ENCODE measurements at regions not wholly inside any gene's neighbourhood (a gene's known extent, or its start where the extent isn't known, plus 50 kb on each side); places are given as distances from the start of the nearest gene placed in this dataset.

DNA sequence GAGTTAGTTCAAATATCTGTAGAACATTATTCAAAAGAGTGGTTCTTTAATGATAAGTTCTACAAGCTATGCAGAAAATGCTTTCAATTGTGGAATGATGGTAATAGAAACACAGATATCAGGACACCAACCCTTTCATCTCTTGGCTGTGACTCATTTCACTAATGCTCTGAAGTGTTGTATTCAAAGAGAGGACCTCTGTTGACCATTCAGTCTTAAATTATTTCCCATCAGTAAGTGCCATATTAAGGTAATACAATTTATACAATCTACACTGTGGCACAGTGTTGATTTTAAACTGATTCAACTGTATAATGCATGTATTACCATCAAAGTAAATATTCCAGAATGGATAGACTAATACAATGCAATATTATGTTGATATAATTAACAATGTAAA, 289.0 kb upstream of the ADGRL3 start:
- TF ChIP-seq SUZ12 (IDR thresholded peaks at IDR 0.05; ENCODE audit: low read length) (no peak), RXRA (IDR thresholded peaks at IDR 0.05; ENCODE audit: insufficient read depth, low read depth, low read length) (no peak), POLR2A (IDR thresholded peaks at IDR 0.05; ENCODE audit: control extremely low read depth in 1 of 2, low read depth in 2 of 2, low read length in 2 of 2) (no peak), TAF7 (optimal IDR thresholded peaks at IDR 0.05; ENCODE audit: borderline replicate concordance, low read depth, low read length) (no peak), FOSL1 (IDR thresholded peaks at IDR 0.05; ENCODE audit: insufficient read depth, low read depth, low read length) (no peak), SIRT6 (IDR thresholded peaks at IDR 0.05; ENCODE audit: low read length) (no peak), SP2 (IDR thresholded peaks at IDR 0.05; ENCODE audit: low read length) (no peak), RNF2 (IDR thresholded peaks at IDR 0.05; ENCODE audit: borderline replicate concordance, low read depth, low read length, missing control alignments, poor library complexity, severe bottlenecking) (no peak), PHF8 (conservative IDR thresholded peaks at IDR 0.05; ENCODE audit: low read depth, low read length) (no peak), ATF2 (IDR thresholded peaks at IDR 0.05; ENCODE audit: low read length) (no peak)
- TF ChIP-seq, protein P1, sequence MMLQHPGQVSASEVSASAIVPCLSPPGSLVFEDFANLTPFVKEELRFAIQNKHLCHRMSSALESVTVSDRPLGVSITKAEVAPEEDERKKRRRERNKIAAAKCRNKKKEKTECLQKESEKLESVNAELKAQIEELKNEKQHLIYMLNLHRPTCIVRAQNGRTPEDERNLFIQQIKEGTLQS (IDR thresholded peaks at IDR 0.05; ENCODE audit: insufficient read depth, low read depth, low read length): no peak
- TF ChIP-seq, protein P2, sequence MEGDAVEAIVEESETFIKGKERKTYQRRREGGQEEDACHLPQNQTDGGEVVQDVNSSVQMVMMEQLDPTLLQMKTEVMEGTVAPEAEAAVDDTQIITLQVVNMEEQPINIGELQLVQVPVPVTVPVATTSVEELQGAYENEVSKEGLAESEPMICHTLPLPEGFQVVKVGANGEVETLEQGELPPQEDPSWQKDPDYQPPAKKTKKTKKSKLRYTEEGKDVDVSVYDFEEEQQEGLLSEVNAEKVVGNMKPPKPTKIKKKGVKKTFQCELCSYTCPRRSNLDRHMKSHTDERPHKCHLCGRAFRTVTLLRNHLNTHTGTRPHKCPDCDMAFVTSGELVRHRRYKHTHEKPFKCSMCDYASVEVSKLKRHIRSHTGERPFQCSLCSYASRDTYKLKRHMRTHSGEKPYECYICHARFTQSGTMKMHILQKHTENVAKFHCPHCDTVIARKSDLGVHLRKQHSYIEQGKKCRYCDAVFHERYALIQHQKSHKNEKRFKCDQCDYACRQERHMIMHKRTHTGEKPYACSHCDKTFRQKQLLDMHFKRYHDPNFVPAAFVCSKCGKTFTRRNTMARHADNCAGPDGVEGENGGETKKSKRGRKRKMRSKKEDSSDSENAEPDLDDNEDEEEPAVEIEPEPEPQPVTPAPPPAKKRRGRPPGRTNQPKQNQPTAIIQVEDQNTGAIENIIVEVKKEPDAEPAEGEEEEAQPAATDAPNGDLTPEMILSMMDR (IDR thresholded peaks at IDR 0.05; ENCODE audit: control extremely low read depth in 1 of 3, insufficient read depth in 1 of 3, low read depth in 1 of 3, low read length in 3 of 3): no peak
